Stimulated activated CD8-positive, alpha-beta memory T cell treated with anti-CD3 and anti-CD28 coated beads, Interleukin-4, amount 100 ng/mL, for 24 hours (primary cell): ENCODE measurements at regions not wholly inside any gene's neighbourhood (a gene's known extent, or its start where the extent isn't known, plus 50 kb on each side); places are given as distances from the start of the nearest gene placed in this dataset.
"Not testable (repeated sequence)": the region's sequence is repeated elsewhere in the genome, so short reads cannot be mapped to it uniquely, and the experiment has no call there.

ENCODE experiments used
- DNase-seq: peaks from one replicate; pipeline ENCODE4 v3.0.0-alpha.2; 2020; ENCODE audit warnings: low read depth

GRCh38 chr5:167415779-167416746 is 875.4 kb upstream of the WWC1 start:
- DNase-seq = no peak

GRCh38 chr5:167417662-167418061 is 873.8 kb upstream of the WWC1 start:
- no peak for DNase-seq

GRCh38 chr5:167425161-167425560 is 866.3 kb upstream of the WWC1 start:
- no peak for DNase-seq

- no peak for DNase-seq
Observed at GRCh38 chr5:167426501-167426900, 864.9 kb upstream of the WWC1 start.

DNA sequence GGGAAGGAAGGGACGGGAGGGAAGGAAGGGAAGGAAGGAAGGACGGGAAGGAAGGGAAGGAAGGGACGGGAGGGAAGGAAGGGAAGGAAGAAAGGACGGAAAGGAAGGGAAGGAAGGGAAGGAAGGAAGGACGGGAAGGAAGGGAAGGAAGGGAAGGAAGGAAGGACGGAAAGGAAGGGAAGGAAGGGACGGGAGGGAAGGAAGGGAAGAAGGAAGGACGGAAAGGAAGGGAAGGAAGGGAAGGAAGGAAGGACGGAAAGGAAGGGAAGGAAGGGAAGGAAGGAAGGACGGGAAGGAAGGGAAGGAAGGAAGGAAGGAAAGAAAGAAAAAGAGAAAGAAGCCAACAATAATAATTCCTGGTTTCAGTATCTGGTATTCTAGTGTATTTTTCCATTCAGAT is 863.8 kb upstream of the WWC1 start:
- DNase-seq = not testable (repeated sequence)

- no peak for DNase-seq
Observed at GRCh38 chr5:167440846-167441245, 850.6 kb upstream of the WWC1 start.

DNA sequence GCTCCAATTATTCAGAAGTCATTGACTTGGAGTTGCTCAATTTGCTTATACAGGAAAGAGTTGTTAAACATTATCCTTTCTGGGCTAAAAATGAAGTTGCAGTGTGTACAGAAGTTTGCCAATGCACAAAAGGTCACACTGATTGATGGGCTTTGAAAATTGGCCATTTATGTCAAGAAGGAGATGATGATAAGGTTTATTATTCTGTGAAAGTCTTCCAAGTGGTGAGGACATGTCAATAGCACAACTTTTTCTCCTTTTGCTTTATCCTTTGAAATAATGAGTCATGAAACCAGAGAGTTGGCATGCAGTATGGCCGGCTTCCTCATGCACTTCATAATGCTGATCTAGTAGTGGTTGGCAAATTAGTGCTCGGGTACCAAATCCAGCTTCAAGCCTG is 848.5 kb upstream of the WWC1 start:
- DNase-seq = no peak

DNA sequence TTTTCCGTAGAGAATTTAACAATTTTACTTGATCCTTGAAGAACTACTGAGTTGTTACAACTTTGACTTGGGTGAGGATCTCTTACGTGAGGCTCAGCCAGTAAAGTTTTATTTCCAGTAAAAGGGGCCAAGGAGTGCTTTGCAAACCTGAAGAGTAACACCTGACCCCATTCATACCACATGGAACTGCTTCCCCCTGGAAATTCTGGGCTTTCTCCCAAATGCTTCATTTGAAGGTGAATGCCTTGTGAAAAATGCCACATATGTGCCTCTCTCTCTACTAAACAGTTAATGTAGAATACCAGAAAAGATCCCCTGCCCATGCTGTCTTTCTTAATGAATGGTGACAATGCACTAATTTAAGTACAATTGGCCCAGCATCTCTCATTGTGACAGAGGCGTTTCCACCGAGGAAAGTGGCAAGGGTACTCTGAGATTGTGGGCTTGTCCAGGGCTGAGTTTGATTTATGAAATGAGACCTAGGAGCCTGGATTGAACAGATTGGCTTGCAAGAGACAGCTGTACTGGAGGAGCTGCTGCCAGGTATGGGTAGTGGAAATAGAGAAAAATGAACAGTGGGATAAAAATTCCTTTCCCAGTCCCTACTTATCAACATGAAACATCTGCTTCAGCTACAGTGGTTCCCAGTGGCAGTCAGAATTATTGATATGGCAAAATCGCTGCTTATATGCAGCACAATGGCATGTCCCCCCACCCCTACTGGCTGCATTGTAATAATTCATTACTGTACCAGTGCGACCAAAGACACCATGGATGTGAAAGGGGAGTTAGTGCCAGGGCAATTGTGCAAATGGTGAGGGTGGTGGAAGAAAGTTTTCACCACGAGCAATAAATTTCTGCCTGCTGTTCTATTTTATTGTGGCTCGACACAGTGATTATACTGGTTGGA is 843.7 kb upstream of the WWC1 start:
- no peak for DNase-seq

GRCh38 chr5:167448376-167448775 is 843.1 kb upstream of the WWC1 start:
- no peak for DNase-seq

DNA sequence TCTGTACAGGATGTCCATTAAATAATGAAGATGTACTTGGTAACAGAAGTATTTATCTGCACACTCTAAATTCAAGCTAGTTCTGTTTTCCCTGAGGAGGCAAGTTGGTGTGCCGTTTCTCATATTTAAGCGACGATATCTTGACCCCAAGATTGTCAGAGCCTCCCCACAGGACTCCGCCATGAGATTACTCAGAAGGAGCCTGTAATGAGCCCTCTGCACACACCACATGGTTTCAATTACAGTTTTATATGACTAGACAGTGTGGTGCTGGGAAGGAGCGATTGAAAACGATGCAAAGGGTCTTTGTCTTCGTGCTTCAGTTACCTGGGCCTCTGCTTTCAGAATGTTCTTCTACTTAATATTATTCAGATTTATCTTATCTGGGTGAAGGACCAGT is 840.4 kb upstream of the WWC1 start:
- DNase-seq = no peak

- DNase-seq = no peak
Observed at GRCh38 chr5:167452136-167452535, 839.3 kb upstream of the WWC1 start.

- no peak for DNase-seq
Observed at GRCh38 chr5:167453246-167454030, 838.0 kb upstream of the WWC1 start.

- no peak for DNase-seq
Observed at GRCh38 chr5:167458412-167458811, 833.0 kb upstream of the WWC1 start.

GRCh38 chr5:167460449-167461020 is 830.9 kb upstream of the WWC1 start:
- no peak for DNase-seq

DNA sequence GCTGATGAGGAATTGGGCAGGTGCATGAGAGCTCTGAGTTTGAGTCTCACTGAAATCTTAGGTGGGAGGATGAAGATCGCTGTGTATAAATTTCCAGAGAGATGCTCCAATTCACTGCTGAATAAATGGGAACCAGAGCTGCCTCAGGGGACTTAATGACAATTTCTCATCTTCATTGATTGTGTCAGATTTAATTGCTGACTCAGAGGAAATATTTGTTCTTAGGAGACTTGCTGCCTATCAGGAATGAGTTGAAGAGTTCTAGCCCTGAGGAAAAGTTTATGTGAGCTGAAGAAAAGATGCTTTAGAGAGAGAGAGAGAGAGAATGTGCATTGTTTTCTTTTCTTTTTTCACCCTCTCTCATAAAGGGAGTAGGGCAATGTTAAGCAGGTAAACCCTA is 827.5 kb upstream of the WWC1 start:
- no peak for DNase-seq

- DNase-seq = no peak
Observed at GRCh38 chr5:167466992-167467391, 824.5 kb upstream of the WWC1 start.

GRCh38 chr5:167472566-167473108 is 818.8 kb upstream of the WWC1 start:
- DNase-seq = no peak

DNA sequence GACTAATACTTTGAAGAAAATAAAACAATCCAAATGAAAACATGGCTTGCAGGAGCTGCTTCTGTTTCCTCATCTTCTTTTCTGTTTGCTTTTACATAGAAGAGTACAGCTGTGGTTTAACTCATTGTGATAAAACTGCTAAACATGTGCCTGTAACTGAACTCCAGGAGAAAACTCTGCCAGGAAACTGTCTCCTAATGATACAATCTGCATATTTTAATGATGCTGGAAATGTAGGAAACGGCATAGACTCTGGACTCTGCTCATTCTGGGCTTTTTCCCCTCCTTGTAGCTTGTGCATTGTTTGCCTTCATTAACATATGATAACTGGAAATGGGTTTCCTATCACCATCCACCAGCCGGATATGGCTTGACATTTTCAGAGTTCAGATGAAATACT is 813.3 kb upstream of the WWC1 start:
- no peak for DNase-seq

DNA sequence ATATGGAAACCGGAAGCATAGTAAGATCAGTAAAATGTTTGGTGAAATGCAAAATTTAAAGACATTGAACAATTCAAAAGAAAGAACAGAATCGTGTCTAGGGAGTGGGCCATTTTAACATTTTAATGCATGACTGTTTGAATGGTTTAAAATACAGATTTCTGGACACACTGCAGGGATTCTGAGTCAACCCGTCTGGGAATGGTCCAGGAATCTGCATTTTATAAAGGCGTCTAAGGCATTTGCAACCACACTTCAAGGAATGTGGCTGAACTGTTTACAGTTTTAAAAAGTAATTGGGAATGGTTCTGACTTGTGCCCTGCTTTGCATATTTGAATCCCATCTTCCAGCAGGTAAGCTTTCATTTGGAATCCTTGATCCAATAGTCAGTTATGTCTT is 811.7 kb upstream of the WWC1 start:
- DNase-seq = no peak

- DNase-seq = no peak
Observed at GRCh38 chr5:167481345-167481744, 810.1 kb upstream of the WWC1 start.

GRCh38 chr5:167482555-167482954 is 808.9 kb upstream of the WWC1 start:
- no peak for DNase-seq
